Tongue (tissue), 1 donor: ENCODE measurements at regions not wholly inside any gene's neighbourhood (a gene's known extent, or its start where the extent isn't known, plus 50 kb on each side); places are given as distances from the start of the nearest gene placed in this dataset.

ENCODE experiments used
- DNase-seq: peaks from one replicate; pipeline ENCODE4 v3.0.0-alpha.2; 2015

- no peak for DNase-seq
These were observed 325.1 kb downstream of the ALG10 start for GRCh38 chr12:34347367-34347766.

- no peak for DNase-seq
These were observed 325.8 kb downstream of the ALG10 start for GRCh38 chr12:34348064-34348463.

GRCh38 chr12:34348836-34349672 lies 326.8 kb downstream of the ALG10 start:
- DNase-seq: no peak

GRCh38 chr12:34349673-34349961 lies 327.3 kb downstream of the ALG10 start:
- no peak for DNase-seq

GRCh38 chr12:34350092-34351041 lies 328.1 kb downstream of the ALG10 start:
- no peak for DNase-seq

GRCh38 chr12:34352098-34352497 lies 329.8 kb downstream of the ALG10 start:
- no peak for DNase-seq

- DNase-seq: no peak
These were observed 332.2 kb downstream of the ALG10 start for GRCh38 chr12:34354239-34355200.

GRCh38 chr12:34356233-34356987 lies 334.1 kb downstream of the ALG10 start:
- no peak for DNase-seq

GRCh38 chr12:34357791-34358190 lies 335.5 kb downstream of the ALG10 start:
- no peak for DNase-seq

- no peak for DNase-seq
These were observed 335.9 kb downstream of the ALG10 start for GRCh38 chr12:34358198-34358597.

- DNase-seq: no peak
These were observed 339.5 kb downstream of the ALG10 start for GRCh38 chr12:34361721-34362316.

GRCh38 chr12:34363050-34363673 lies 340.9 kb downstream of the ALG10 start:
- no peak for DNase-seq

GRCh38 chr12:34368079-34368478 lies 345.8 kb downstream of the ALG10 start:
- no peak for DNase-seq

GRCh38 chr12:34371050-34371449 lies 348.8 kb downstream of the ALG10 start:
- DNase-seq: no peak

- DNase-seq: no peak
These were observed 349.7 kb downstream of the ALG10 start for GRCh38 chr12:34372003-34372402.

- no peak for DNase-seq
These were observed 351.6 kb downstream of the ALG10 start for GRCh38 chr12:34373926-34374325.

GRCh38 chr12:34376133-34376799 lies 354.0 kb downstream of the ALG10 start:
- no peak for DNase-seq

GRCh38 chr12:34377243-34378035 lies 355.1 kb downstream of the ALG10 start:
- DNase-seq: no peak

- DNase-seq: no peak
These were observed 356.8 kb downstream of the ALG10 start for GRCh38 chr12:34379142-34379541.
